ENCODE measurements at regions not wholly inside any gene's neighbourhood (a gene's known extent, or its start where the extent isn't known, plus 50 kb on each side); places are given as distances from the start of the nearest gene placed in this dataset.
A peak's percentile ranks its signal among the peaks of the same experiment; 100 is the strongest.

DNA sequence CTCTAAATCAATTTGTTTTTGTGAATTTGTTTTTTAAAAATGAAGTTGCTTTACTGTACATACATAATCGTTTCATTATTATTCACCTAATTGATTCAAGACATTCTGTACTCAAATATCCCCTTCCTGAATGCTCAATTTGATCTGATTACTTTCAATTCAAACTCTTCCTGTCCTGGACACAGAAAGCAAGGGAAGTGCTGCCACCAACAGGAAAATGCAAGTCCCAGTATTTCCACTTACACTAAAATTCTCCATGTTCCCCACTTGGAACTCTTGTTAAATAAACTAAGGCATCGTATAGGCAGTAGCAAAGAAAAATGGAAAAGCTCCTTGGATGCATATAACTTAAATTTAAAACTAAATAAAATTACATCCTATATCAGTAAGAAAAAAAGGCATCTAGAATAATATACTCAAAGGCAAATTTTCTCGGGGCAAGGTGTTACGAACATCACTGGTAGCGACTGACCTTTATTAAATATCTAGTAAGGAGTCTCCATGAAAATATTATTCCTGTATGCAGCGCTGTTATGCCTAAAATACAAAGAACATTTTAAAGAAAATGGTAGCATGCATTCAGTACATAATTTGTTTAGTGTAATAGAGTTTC, 72.0 kb upstream of the DBX2 start:
- no peak overlapping the region for H3K27ac ChIP-seq (ENCODE audit: low read depth, low read length)
- H3K36me3 ChIP-seq (ENCODE audit: control insufficient read depth, low read length), result no peaks in the 10 kb centered on the region
- no peaks in the 10 kb centered on the region for H3K9me2 ChIP-seq (replicated peaks; ENCODE audit: control insufficient read depth, low read length)
- no peak overlapping the region for H3K4me3 ChIP-seq (ENCODE audit: low read length)
- no peaks in the 10 kb centered on the region for H3F3A ChIP-seq (ENCODE audit: control insufficient read depth, insufficient read depth)
- peaks cover 1% of the 10 kb centered on the region; the same call in 1 of the 2 replicates for H3K27me3 ChIP-seq (ENCODE audit: control insufficient read depth, low read length)
- no peak overlapping the region for H3K4me2 ChIP-seq (ENCODE audit: low read length)
- H4K20me1 ChIP-seq (ENCODE audit: control insufficient read depth, insufficient read depth, low read depth, low read length), result no peaks in the 10 kb centered on the region
- H3K9me3 ChIP-seq (ENCODE audit: control insufficient read depth, insufficient read depth, low read length), result no peaks in the 10 kb centered on the region
- no peak for TF ChIP-seq EZH2phosphoT487 (IDR thresholded peaks at IDR 0.05; ENCODE audit: borderline replicate concordance, low read length)
- TF ChIP-seq, protein P1, sequence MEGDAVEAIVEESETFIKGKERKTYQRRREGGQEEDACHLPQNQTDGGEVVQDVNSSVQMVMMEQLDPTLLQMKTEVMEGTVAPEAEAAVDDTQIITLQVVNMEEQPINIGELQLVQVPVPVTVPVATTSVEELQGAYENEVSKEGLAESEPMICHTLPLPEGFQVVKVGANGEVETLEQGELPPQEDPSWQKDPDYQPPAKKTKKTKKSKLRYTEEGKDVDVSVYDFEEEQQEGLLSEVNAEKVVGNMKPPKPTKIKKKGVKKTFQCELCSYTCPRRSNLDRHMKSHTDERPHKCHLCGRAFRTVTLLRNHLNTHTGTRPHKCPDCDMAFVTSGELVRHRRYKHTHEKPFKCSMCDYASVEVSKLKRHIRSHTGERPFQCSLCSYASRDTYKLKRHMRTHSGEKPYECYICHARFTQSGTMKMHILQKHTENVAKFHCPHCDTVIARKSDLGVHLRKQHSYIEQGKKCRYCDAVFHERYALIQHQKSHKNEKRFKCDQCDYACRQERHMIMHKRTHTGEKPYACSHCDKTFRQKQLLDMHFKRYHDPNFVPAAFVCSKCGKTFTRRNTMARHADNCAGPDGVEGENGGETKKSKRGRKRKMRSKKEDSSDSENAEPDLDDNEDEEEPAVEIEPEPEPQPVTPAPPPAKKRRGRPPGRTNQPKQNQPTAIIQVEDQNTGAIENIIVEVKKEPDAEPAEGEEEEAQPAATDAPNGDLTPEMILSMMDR (IDR thresholded peaks at IDR 0.05; ENCODE audit: low read depth, low read length, poor library complexity, severe bottlenecking), result peak; percentile 28
- H3K79me2 ChIP-seq (ENCODE audit: control insufficient read depth, low read length), result no peaks in the 10 kb centered on the region
- no peaks in the 10 kb centered on the region for H3K4me1 ChIP-seq (ENCODE audit: control insufficient read depth, low read length)

DNA sequence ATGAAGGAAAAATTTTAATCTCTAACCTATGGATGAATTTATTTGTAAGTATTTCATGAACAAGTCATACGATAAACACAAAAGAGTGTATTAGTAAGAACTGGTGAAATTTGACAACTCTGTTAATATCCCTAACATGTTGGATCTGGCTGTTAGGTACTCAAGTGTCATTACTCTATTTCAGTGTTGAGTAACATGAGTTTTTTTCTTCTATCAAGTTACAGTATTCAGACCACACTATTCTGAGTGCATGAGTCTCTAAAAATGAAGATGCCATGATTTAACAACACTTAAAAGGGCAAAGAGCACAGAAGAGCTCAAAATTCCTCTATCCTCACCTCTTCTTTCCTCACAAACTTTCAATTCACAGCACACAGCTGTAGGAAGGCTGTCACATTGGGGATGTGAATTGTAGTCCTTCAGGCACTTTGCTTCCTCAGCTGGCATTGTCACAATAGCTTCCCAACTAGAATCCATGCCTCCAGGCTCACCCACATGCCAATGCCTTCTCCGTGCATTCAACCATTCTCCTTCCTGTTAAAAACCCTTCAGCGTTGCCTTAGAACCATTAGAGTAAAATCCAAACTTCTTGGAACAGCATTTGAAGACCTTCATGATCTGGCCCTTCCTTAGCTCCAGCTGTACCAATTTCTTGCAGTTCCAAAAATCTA, 73.7 kb upstream of the DBX2 start:
- no peaks in the 10 kb centered on the region for H3F3A ChIP-seq (ENCODE audit: control insufficient read depth, insufficient read depth)
- H3K4me3 ChIP-seq (ENCODE audit: low read length), result no peak overlapping the region
- H3K9me3 ChIP-seq (ENCODE audit: control insufficient read depth, insufficient read depth, low read length), result no peaks in the 10 kb centered on the region
- TF ChIP-seq EZH2phosphoT487 (IDR thresholded peaks at IDR 0.05; ENCODE audit: borderline replicate concordance, low read length), result no peak
- TF ChIP-seq, protein P1 (IDR thresholded peaks at IDR 0.05; ENCODE audit: low read depth, low read length, poor library complexity, severe bottlenecking), result no peak
- H3K4me1 ChIP-seq (ENCODE audit: control insufficient read depth, low read length), result no peaks in the 10 kb centered on the region
- H3K79me2 ChIP-seq (ENCODE audit: control insufficient read depth, low read length), result no peaks in the 10 kb centered on the region
- peaks cover 7% of the 10 kb centered on the region; the same call in 1 of the 2 replicates for H3K27me3 ChIP-seq (ENCODE audit: control insufficient read depth, low read length)
- no peaks in the 10 kb centered on the region for H3K9me2 ChIP-seq (replicated peaks; ENCODE audit: control insufficient read depth, low read length)
- H3K36me3 ChIP-seq (ENCODE audit: control insufficient read depth, low read length), result no peaks in the 10 kb centered on the region
- H4K20me1 ChIP-seq (ENCODE audit: control insufficient read depth, insufficient read depth, low read depth, low read length), result no peaks in the 10 kb centered on the region
- no peak overlapping the region for H3K4me2 ChIP-seq (ENCODE audit: low read length)
- H3K27ac ChIP-seq (ENCODE audit: low read depth, low read length), result no peak overlapping the region

DNA sequence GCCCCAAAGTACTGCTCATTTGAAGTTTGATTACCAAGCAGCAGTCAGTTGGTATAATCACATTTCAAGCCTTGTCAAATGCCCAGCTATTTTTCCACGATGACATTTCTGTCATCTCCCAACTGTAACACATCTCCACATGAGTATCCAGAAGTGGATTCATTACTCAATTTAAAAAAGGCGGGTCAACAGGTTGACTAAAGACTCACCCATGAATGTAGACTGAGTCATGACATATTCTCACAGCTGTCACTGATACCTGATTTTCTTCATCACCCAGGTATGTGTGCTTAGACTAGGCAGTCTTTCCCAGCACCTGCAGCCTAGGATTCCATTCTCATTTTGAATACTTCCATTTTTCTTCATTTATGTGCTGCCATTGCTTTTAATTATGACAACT, 75.1 kb upstream of the DBX2 start:
- H3K9me3 ChIP-seq (ENCODE audit: control insufficient read depth, insufficient read depth, low read length), result no peaks in the 10 kb centered on the region

More for the DNA sequence above, 75.1 kb upstream of the DBX2 start:
- Histone ChIP-seq H3K4me3 (ENCODE audit: low read length) (no peak overlapping the region), H3K4me2 (ENCODE audit: low read length) (no peak overlapping the region), H3K9me2 (replicated peaks; ENCODE audit: control insufficient read depth, low read length) (no peaks in the 10 kb centered on the region), H3K27ac (ENCODE audit: low read depth, low read length) (no peak overlapping the region), H4K20me1 (ENCODE audit: control insufficient read depth, insufficient read depth, low read depth, low read length) (no peaks in the 10 kb centered on the region), H3K79me2 (ENCODE audit: control insufficient read depth, low read length) (no peaks in the 10 kb centered on the region), H3K4me1 (ENCODE audit: control insufficient read depth, low read length) (no peaks in the 10 kb centered on the region), H3K27me3 (ENCODE audit: control insufficient read depth, low read length) (peaks cover 7% of the 10 kb centered on the region; the same call in 1 of the 2 replicates), H3K36me3 (ENCODE audit: control insufficient read depth, low read length) (no peaks in the 10 kb centered on the region), H3F3A (ENCODE audit: control insufficient read depth, insufficient read depth) (no peaks in the 10 kb centered on the region)
- TF ChIP-seq, protein P1 (IDR thresholded peaks at IDR 0.05; ENCODE audit: low read depth, low read length, poor library complexity, severe bottlenecking), result no peak
- no peak for TF ChIP-seq EZH2phosphoT487 (IDR thresholded peaks at IDR 0.05; ENCODE audit: borderline replicate concordance, low read length)
